ENCODE measurements at regions not wholly inside any gene's neighbourhood (a gene's known extent, or its start where the extent isn't known, plus 50 kb on each side); places are given as distances from the start of the nearest gene placed in this dataset.

- Histone ChIP-seq H3K27me3 (ENCODE audit: control insufficient read depth, insufficient read depth, low read length) (no peaks in the 10 kb centered on the region), H3K36me3 (ENCODE audit: control insufficient read depth, insufficient read depth, low read length) (no peaks in the 10 kb centered on the region), H3K4me3 (ENCODE audit: low read depth, low read length) (no peak overlapping the region)
- TF ChIP-seq CTCF (IDR thresholded peaks at IDR 0.05; ENCODE audit: insufficient read depth, low read length, poor library complexity, severe bottlenecking): no peak
- no peak for DNase-seq (ENCODE audit: low read depth)
Observed at GRCh38 chr10:88108115-88108610, 244.7 kb downstream of the PTEN start.

DNA sequence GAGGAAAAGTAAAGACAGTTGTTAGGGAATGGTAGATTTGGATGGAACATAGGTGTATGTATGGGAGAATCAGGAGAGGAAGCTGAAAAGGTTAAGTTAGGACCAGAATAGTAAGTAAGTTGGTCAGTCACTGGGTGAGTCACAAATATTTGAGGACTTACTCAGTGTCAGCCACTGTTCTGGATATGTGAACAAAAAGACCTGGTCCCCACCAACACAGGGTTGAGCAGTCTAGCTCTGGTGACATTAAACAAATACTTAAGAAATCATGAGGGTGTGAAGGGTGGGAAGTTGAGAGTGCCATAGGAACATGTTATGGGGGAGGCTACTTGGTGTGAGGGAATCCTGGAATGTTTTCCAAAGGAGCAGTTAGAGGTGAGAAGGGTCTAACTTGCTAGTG, 246.9 kb downstream of the PTEN start:
- TF ChIP-seq CTCF (IDR thresholded peaks at IDR 0.05; ENCODE audit: insufficient read depth, low read length, poor library complexity, severe bottlenecking): no peak
- Histone ChIP-seq H3K27me3 (ENCODE audit: control insufficient read depth, insufficient read depth, low read length) (no peaks in the 10 kb centered on the region), H3K36me3 (ENCODE audit: control insufficient read depth, insufficient read depth, low read length) (no peaks in the 10 kb centered on the region), H3K4me3 (ENCODE audit: low read depth, low read length) (no peak overlapping the region)
- peak; percentile 75 for DNase-seq (ENCODE audit: low read depth)

GRCh38 chr10:88110822-88111221, 247.4 kb downstream of the PTEN start:
- H3K27me3 ChIP-seq (ENCODE audit: control insufficient read depth, insufficient read depth, low read length): no peaks in the 10 kb centered on the region
- no peaks in the 10 kb centered on the region for H3K36me3 ChIP-seq (ENCODE audit: control insufficient read depth, insufficient read depth, low read length)
- TF ChIP-seq CTCF (IDR thresholded peaks at IDR 0.05; ENCODE audit: insufficient read depth, low read length, poor library complexity, severe bottlenecking): no peak
- DNase-seq (ENCODE audit: low read depth): no peak
- H3K4me3 ChIP-seq (ENCODE audit: low read depth, low read length): no peak overlapping the region

DNA sequence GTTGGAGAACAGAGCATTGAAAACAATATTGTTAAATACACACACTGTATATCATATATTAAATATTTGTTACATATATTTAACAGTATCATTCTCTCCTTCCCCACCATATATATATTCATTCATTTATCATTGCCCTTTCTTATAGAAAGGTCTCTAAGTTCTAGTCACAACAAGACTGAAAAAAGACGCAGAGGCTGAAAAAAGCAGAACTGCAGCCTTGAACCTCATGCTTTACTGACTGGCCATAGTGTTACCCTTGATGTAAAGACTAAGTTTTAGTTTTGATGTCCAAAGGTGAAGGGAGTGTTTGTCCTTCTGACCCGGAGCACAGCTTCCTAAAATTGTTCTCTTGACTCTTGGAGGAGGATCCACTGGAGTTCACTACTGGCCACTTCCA, 247.9 kb downstream of the PTEN start:
- DNase-seq (ENCODE audit: low read depth): no peak
- Histone ChIP-seq H3K27me3 (ENCODE audit: control insufficient read depth, insufficient read depth, low read length) (no peaks in the 10 kb centered on the region), H3K4me3 (ENCODE audit: low read depth, low read length) (no peak overlapping the region), H3K36me3 (ENCODE audit: control insufficient read depth, insufficient read depth, low read length) (no peaks in the 10 kb centered on the region)
- TF ChIP-seq CTCF (IDR thresholded peaks at IDR 0.05; ENCODE audit: insufficient read depth, low read length, poor library complexity, severe bottlenecking): no peak

GRCh38 chr10:88113232-88113631, 249.8 kb downstream of the PTEN start:
- H3K4me3 ChIP-seq (ENCODE audit: low read depth, low read length): no peak overlapping the region
- TF ChIP-seq CTCF (IDR thresholded peaks at IDR 0.05; ENCODE audit: insufficient read depth, low read length, poor library complexity, severe bottlenecking): no peak
- DNase-seq (ENCODE audit: low read depth): no peak
- no peaks in the 10 kb centered on the region for H3K27me3 ChIP-seq (ENCODE audit: control insufficient read depth, insufficient read depth, low read length)
- no peaks in the 10 kb centered on the region for H3K36me3 ChIP-seq (ENCODE audit: control insufficient read depth, insufficient read depth, low read length)

DNA sequence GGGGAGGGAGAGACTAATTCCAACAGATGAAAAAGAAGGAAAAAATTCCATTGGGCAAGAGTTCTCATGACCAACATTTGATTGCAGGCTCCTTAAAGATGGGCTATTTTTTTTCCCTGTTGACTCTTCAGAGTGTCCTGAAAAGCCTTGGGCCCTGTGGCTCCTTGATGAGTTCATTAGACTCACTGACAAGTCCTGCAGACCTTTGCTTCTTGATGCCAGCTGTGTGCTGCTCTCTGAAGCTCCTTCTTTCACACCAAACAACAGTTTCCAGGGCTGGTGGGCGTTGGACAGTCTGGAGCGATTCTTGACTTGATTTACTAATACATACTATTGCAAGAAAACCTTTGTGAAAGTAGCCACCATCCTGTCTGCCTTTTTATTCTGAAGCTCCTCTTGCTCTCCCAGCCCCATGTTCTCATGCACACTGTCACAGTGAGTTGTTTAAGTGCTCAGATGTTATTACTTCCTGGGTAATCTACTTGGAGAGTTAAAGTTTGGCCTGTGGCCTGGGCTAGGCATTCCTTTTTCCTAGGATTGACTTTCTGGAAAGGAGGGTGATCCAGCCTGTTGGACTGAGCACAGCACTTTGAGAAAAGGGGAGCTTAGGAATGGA, 250.3 kb downstream of the PTEN start:
- no peak for TF ChIP-seq CTCF (IDR thresholded peaks at IDR 0.05; ENCODE audit: insufficient read depth, low read length, poor library complexity, severe bottlenecking)
- no peak for DNase-seq (ENCODE audit: low read depth)
- no peak overlapping the region for H3K4me3 ChIP-seq (ENCODE audit: low read depth, low read length)
- H3K27me3 ChIP-seq (ENCODE audit: control insufficient read depth, insufficient read depth, low read length): no peaks in the 10 kb centered on the region
- no peaks in the 10 kb centered on the region for H3K36me3 ChIP-seq (ENCODE audit: control insufficient read depth, insufficient read depth, low read length)

Data from kidney epithelial cell (primary cell).